Stomach smooth muscle (tissue), 2 donors: ENCODE measurements at regions not wholly inside any gene's neighbourhood (a gene's known extent, or its start where the extent isn't known, plus 50 kb on each side); places are given as distances from the start of the nearest gene placed in this dataset.
"Not testable (repeated sequence)": the region's sequence is repeated elsewhere in the genome, so short reads cannot be mapped to it uniquely, and the experiment has no call there.

Experiments used
- H3K27ac ChIP-seq: one replicate; pipeline ENCODE4 v1.7.0; 2013; ENCODE audit warnings: mild to moderate bottlenecking, low read length, inconsistent platforms
- H3K27me3 ChIP-seq, 2 donors: one replicate each; pipeline ENCODE4 v1.7.0; 2013; ENCODE audit warnings: low read length in 2 of 2; ENCODE audit not compliant: insufficient read depth in 2 of 2, control insufficient read depth in 1 of 2
- H3K36me3 ChIP-seq, 2 donors: one replicate each; pipeline ENCODE4 v1.7.0; 2013; ENCODE audit warnings: low read length in 2 of 2; ENCODE audit not compliant: control insufficient read depth in 2 of 2, insufficient read depth in 2 of 2
- H3K4me1 ChIP-seq: one replicate; pipeline ENCODE4 v1.7.0; 2013; ENCODE audit warnings: low read length; ENCODE audit not compliant: control insufficient read depth, insufficient read depth
- H3K4me3 ChIP-seq, 2 donors: one replicate each; pipeline ENCODE4 v1.7.0; 2013; ENCODE audit warnings: low read length in 2 of 2
- H3K9ac ChIP-seq, 2 donors: one replicate each; pipeline ENCODE4 v1.7.0; 2013; ENCODE audit warnings: low read length in 2 of 2, mild to moderate bottlenecking in 1 of 2
- H3K9me3 ChIP-seq, 2 donors: one replicate each; pipeline ENCODE4 v1.7.0; 2013; ENCODE audit warnings: low read length in 2 of 2; ENCODE audit not compliant: control insufficient read depth in 2 of 2
- donor health status: healthy.
- donor health status: Pancreatic carcinoma.

DNA sequence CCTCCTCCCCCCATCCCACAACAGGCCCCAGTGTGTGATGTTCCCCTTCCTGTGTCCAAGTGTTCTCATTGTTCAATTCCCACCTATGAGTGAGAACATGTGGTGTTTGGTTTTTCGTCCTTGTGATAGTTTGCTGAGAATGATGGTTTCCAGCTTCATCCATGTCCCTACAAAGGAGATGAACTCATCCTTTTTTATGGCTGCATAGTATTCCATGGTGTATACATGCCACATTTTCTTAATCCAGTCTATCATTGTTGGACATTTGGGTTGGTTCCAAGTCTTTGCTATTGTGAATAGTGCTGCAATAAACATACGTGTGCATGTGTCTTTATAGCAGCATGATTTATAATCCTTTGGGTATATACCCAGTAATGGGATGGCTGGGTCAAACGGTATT, 66.2 kb upstream of the RMP24 start:
- H3K9ac ChIP-seq, H3K9me3 ChIP-seq, H3K4me3 ChIP-seq: not testable (repeated sequence)

DNA sequence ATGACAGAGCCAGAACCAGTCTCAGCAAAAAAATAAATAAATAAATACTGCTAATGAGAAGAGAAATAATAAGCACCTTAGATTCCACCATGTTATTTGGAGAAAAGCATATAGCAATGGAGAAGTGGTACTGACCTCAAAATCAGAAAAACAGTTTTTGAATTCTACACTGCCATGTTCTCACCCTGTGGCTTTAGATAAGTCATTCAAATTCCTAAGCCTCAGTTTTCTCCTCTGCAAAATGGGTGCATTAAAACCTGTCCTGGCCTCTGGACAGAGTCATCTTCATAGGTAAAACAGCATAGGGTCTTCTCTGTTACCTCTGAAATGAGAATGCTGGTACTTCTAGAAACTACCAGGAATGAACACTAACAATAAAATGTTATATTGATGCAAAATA, 62.2 kb upstream of the RMP24 start:
- Histone ChIP-seq H3K4me1 (no peaks in the 10 kb centered on the region), H3K27me3 (no peaks in the 10 kb centered on the region), H3K27ac (no peak overlapping the region), H3K9ac (no peak overlapping the region), H3K4me3 (no peak overlapping the region), H3K36me3 (peaks cover 4 to 7% of the 10 kb centered on the region in 2 donors), H3K9me3 (no peaks in the 10 kb centered on the region)

More for the DNA sequence above, 66.2 kb upstream of the RMP24 start:
- peaks cover 2 to 14% of the 10 kb centered on the region in 2 donors for H3K36me3 ChIP-seq
- not testable (repeated sequence) for H3K4me1 ChIP-seq, H3K27me3 ChIP-seq, H3K27ac ChIP-seq

DNA sequence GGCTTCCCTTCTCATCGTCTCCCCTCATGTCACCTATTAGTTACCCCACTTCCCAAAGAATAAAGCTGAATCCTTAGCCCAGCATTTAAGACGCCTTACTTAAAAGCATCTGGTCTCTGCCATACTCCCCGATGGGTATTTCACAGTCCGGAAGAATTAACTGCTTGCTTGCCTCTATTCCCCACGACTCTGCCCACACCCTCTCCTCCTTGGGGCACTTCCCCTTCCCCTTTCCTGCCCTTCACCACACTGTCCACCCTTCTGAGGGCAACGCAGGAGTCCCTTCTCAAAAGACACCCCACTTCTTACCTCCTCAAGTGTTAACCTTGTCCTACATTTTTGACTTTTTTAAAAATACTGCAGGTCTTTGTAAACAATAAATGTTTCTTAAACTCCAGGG, 60.1 kb upstream of the RMP24 start:
- Histone ChIP-seq H3K36me3 (peaks cover 3 to 4% of the 10 kb centered on the region in 2 donors), H3K27me3 (no peaks in the 10 kb centered on the region), H3K9ac (no peak overlapping the region), H3K4me1 (no peaks in the 10 kb centered on the region), H3K27ac (no peak overlapping the region), H3K9me3 (no peaks in the 10 kb centered on the region), H3K4me3 (no peak overlapping the region)

DNA sequence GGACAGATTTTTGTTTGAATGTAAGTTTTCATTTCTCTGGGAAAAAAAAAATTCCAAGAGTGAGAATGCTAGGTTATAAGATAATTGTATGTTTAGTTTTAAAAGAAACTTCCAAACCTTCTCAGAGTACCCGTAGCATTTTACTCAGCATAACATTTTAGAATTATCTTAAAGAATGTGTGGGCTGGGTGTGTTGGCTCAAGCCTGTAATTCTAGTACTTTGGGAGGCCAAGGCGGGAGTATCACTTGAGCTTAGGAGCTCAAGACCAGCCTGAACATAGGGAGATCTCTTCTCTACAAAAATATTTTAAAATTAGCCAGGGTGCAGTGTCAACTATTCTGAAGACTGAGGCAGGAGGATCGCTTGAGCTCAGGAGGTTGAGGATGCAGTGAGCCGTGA, 57.4 kb upstream of the RMP24 start:
- no peaks in the 10 kb centered on the region for H3K9me3 ChIP-seq
- no peak overlapping the region for H3K9ac ChIP-seq
- H3K4me1 ChIP-seq = no peaks in the 10 kb centered on the region
- no peak overlapping the region for H3K4me3 ChIP-seq
- no peaks in the 10 kb centered on the region for H3K27me3 ChIP-seq
- peaks cover 3 to 4% of the 10 kb centered on the region in 2 donors for H3K36me3 ChIP-seq
- no peak overlapping the region for H3K27ac ChIP-seq

DNA sequence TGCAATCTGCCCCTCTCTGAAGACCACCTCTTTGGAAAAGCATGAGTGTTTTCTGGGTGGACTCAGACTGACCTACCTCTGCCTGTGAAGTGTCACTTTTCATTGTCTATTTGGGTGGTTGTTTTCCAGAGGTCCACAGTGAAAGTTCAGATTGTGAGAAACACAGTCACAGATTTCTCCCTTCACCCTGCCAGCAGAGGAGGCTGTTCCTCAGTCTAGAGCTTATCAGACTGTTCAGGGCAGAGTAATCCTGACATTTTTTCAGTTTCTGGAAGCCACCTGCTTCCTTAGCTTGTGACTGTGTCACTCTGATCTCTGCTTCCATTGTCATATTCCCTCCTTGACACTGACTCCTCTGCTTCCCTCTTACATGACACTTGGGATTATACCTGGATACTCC, 55.4 kb upstream of the RMP24 start:
- peaks cover 0 to 3% of the 10 kb centered on the region in 2 donors for H3K36me3 ChIP-seq
- H3K9ac ChIP-seq = no peak overlapping the region
- H3K4me3 ChIP-seq = no peak overlapping the region
- H3K27me3 ChIP-seq = no peaks in the 10 kb centered on the region
- H3K9me3 ChIP-seq = no peaks in the 10 kb centered on the region
- H3K27ac ChIP-seq = no peak overlapping the region
- H3K4me1 ChIP-seq = no peaks in the 10 kb centered on the region

DNA sequence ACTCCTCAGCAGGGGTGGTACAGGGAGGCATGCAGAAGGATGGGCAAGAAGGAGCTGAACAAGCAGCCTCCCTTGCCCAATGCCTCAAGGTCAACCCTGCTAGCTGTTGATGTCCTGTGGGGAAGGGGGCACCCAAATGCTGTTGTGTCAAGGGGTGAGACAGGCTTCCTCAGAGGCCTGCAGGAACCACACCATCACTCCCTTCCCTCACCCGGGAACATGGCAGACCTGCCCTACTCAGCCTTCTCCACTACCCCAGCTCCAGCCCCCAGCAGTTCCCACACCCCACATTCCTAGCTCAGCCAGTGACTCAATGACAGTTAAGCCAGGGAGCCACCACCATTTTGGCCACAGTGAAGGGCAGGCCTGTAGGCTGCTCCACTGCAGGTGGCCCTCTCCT, 53.9 kb upstream of the RMP24 start:
- no peaks in the 10 kb centered on the region for H3K4me1 ChIP-seq
- H3K27me3 ChIP-seq = no peaks in the 10 kb centered on the region
- no peak overlapping the region for H3K9ac ChIP-seq
- no peaks in the 10 kb centered on the region for H3K9me3 ChIP-seq
- H3K36me3 ChIP-seq = peaks cover 0 to 3% of the 10 kb centered on the region in 2 donors
- H3K4me3 ChIP-seq = no peak overlapping the region
- H3K27ac ChIP-seq = no peak overlapping the region

DNA sequence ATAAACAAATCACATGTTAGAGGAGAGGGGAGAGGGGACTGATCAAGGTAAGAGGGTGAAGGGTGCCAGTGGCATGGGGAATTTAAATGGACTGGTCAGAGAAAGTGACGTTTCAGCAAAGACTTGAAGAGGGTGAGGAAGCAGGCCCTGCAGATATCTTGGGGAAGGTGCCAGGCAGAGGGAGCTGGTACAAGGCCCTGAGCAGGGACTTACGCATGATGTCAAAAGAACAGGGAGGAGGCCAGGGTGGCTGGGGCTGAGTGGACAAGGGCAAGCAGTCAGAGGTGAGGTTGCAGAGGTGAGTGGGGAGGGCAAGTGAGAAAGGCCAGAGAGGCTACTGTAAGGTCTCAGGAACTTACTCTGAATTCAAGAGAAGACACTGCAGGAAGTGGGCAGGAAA, 53.3 kb upstream of the RMP24 start:
- no peaks in the 10 kb centered on the region for H3K9me3 ChIP-seq

DNA sequence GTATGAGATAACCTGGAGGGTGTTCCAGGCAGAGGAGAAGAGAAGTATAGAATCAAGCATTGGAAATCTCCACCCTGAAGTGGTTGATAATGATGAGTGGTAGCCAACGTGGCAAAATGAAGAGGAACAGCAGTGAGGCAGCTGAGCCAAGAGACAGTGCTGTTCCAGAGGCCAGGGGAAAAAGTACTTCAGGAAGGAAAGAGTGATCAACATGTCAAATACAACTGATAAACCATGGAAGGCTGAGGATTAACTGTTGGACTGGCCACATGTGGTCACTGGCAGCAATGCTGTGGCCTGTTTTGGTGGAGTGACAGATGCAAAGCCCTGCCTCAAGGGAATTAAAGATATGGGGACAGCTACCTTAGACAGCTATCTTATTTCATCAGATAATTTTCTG, 51.9 kb upstream of the RMP24 start:
- no peak overlapping the region for H3K27ac ChIP-seq
- no peak overlapping the region for H3K9ac ChIP-seq
- H3K27me3 ChIP-seq = no peaks in the 10 kb centered on the region
- H3K9me3 ChIP-seq = no peaks in the 10 kb centered on the region
- no peak overlapping the region for H3K4me3 ChIP-seq
- H3K36me3 ChIP-seq = no peaks in the 10 kb centered on the region
- peaks cover 2% of the 10 kb centered on the region for H3K4me1 ChIP-seq

More for the DNA sequence above, 53.3 kb upstream of the RMP24 start:
- Histone ChIP-seq H3K4me1 (no peaks in the 10 kb centered on the region), H3K36me3 (peaks cover 0 to 3% of the 10 kb centered on the region in 2 donors), H3K9ac (no peak overlapping the region), H3K27me3 (no peaks in the 10 kb centered on the region), H3K27ac (no peak overlapping the region), H3K4me3 (no peak overlapping the region)
